Stromal cell of bone marrow (primary cell): ENCODE measurements at regions not wholly inside any gene's neighbourhood (a gene's known extent, or its start where the extent isn't known, plus 50 kb on each side); places are given as distances from the start of the nearest gene placed in this dataset.

ENCODE experiments used
- DNase-seq: peaks from one replicate; pipeline ENCODE4 v3.0.0-alpha.2; 2012; ENCODE audit warnings: low read depth

GRCh38 chr13:80036845-80037504 is 304.0 kb downstream of the SPRY2 start:
- no peak for DNase-seq

GRCh38 chr13:80035096-80035495 is 305.8 kb downstream of the SPRY2 start:
- DNase-seq = no peak

- DNase-seq = no peak
Measured at GRCh38 chr13:80033951-80034350, 307.0 kb downstream of the SPRY2 start.

GRCh38 chr13:80033286-80033685 is 307.6 kb downstream of the SPRY2 start:
- DNase-seq = peak; percentile 31

GRCh38 chr13:80030491-80030890 is 310.4 kb downstream of the SPRY2 start:
- no peak for DNase-seq

- DNase-seq = no peak
Measured at GRCh38 chr13:80029170-80029569, 311.8 kb downstream of the SPRY2 start.

- no peak for DNase-seq
Measured at GRCh38 chr13:80022146-80022545, 318.8 kb downstream of the SPRY2 start.

GRCh38 chr13:80012251-80012650 is 328.7 kb downstream of the SPRY2 start:
- DNase-seq = no peak

- no peak for DNase-seq
Measured at GRCh38 chr13:80011448-80012212, 329.3 kb downstream of the SPRY2 start.

- DNase-seq = no peak
Measured at GRCh38 chr13:80010846-80011245, 330.1 kb downstream of the SPRY2 start.

- no peak for DNase-seq
Measured at GRCh38 chr13:80010286-80010831, 330.6 kb downstream of the SPRY2 start.

- DNase-seq = no peak
Measured at GRCh38 chr13:80009760-80010159, 331.2 kb downstream of the SPRY2 start.

- no peak for DNase-seq
Measured at GRCh38 chr13:80006940-80007339, 334.0 kb downstream of the SPRY2 start.

GRCh38 chr13:80001510-80001842 is 339.4 kb downstream of the SPRY2 start:
- DNase-seq = no peak

- no peak for DNase-seq
Measured at GRCh38 chr13:80000684-80001509, 340.0 kb downstream of the SPRY2 start.

GRCh38 chr13:79999601-80000000 is 341.3 kb downstream of the SPRY2 start:
- DNase-seq = no peak

- no peak for DNase-seq
Measured at GRCh38 chr13:79998381-79998880, 342.5 kb downstream of the SPRY2 start.

- DNase-seq = no peak
Measured at GRCh38 chr13:79997244-79997643, 343.7 kb downstream of the SPRY2 start.

GRCh38 chr13:79995334-79995733 is 345.6 kb downstream of the SPRY2 start:
- peak; percentile 77 for DNase-seq

- no peak for DNase-seq
Measured at GRCh38 chr13:79992111-79992510, 348.8 kb downstream of the SPRY2 start.

GRCh38 chr13:79990048-79990447 is 350.9 kb downstream of the SPRY2 start:
- no peak for DNase-seq

- no peak for DNase-seq
Measured at GRCh38 chr13:79989217-79989661, 351.7 kb downstream of the SPRY2 start.
